Stimulated activated CD4-positive, alpha-beta T cell treated with anti-CD3 and anti-CD28 coated beads, Interleukin-2, amount 100 ng/mL, for 24 hours (primary cell): ENCODE measurements at regions not wholly inside any gene's neighbourhood (a gene's known extent, or its start where the extent isn't known, plus 50 kb on each side); places are given as distances from the start of the nearest gene placed in this dataset.
"Not testable (repeated sequence)": the region's sequence is repeated elsewhere in the genome, so short reads cannot be mapped to it uniquely, and the experiment has no call there.

ENCODE experiments used
- DNase-seq, 2 donors: peaks; one replicate each; pipeline ENCODE4 v3.0.0-alpha.2; 2020

- DNase-seq = no peak
These were observed 209.6 kb upstream of the TNC start for GRCh38 chr9:115327436-115328122.

GRCh38 chr9:115328228-115328627, 210.3 kb upstream of the TNC start:
- no peak for DNase-seq

- DNase-seq = no peak
These were observed 210.7 kb upstream of the TNC start for GRCh38 chr9:115328677-115329076.

- DNase-seq = no peak
These were observed 215.5 kb upstream of the TNC start for GRCh38 chr9:115333277-115334070.

- DNase-seq = no peak
These were observed 217.5 kb upstream of the TNC start for GRCh38 chr9:115335439-115335838.

- no peak for DNase-seq
These were observed 222.4 kb upstream of the TNC start for GRCh38 chr9:115340314-115340713.

GRCh38 chr9:115341426-115341825, 223.5 kb upstream of the TNC start:
- DNase-seq = no peak

- not testable (repeated sequence) for DNase-seq
These were observed 229.8 kb upstream of the TNC start for GRCh38 chr9:115347776-115348175.

GRCh38 chr9:115348936-115349335, 231.0 kb upstream of the TNC start:
- not testable (repeated sequence) for DNase-seq

- no peak for DNase-seq
These were observed 231.6 kb upstream of the TNC start for GRCh38 chr9:115349542-115349941.

GRCh38 chr9:115350548-115350947, 232.6 kb upstream of the TNC start:
- no peak for DNase-seq

GRCh38 chr9:115353681-115354080, 235.7 kb upstream of the TNC start:
- DNase-seq = no peak

GRCh38 chr9:115357821-115358220, 239.9 kb upstream of the TNC start:
- no peak for DNase-seq

GRCh38 chr9:115359017-115359780, 241.2 kb upstream of the TNC start:
- DNase-seq = no peak

GRCh38 chr9:115360122-115360521, 242.2 kb upstream of the TNC start:
- DNase-seq = no peak

- DNase-seq = no peak
These were observed 244.1 kb upstream of the TNC start for GRCh38 chr9:115362101-115362500.

- no peak for DNase-seq
These were observed 244.7 kb upstream of the TNC start for GRCh38 chr9:115362640-115363039.

GRCh38 chr9:115364991-115365390, 247.0 kb upstream of the TNC start:
- DNase-seq = no peak

GRCh38 chr9:115367321-115367720, 249.4 kb upstream of the TNC start:
- no peak for DNase-seq

- DNase-seq = no peak
These were observed 250.0 kb upstream of the TNC start for GRCh38 chr9:115367780-115368525.

- no peak for DNase-seq
These were observed 251.5 kb upstream of the TNC start for GRCh38 chr9:115369322-115369957.

- peak; percentile 31 to 41 for DNase-seq
These were observed 255.2 kb upstream of the TNC start for GRCh38 chr9:115373000-115373709.
